Activated CD8-positive, alpha-beta T cell treated with anti-CD3 and anti-CD28 coated beads for 36 hours (primary cell): ENCODE measurements at regions not wholly inside any gene's neighbourhood (a gene's known extent, or its start where the extent isn't known, plus 50 kb on each side); places are given as distances from the start of the nearest gene placed in this dataset.

ENCODE experiments used
- ATAC-seq: fragments of 200-7000 bp; cut with Tn5 transposase; one replicate; pipeline ENCODE4 v1.10.0; 2021; ENCODE audit warnings: mild to moderate bottlenecking, moderate library complexity
- CTCF ChIA-PET: fragments of 350-600 bp; sonication (Branson Sonifier 250); formaldehyde crosslinking; loops from one replicate; lab custom pipeline; 2021; ENCODE audit warnings: antibody characterized with exemption; lab: Charles Lee
- POLR2A ChIA-PET: fragments of 350-600 bp; sonication (Branson Sonifier 250); formaldehyde crosslinking; loops from one replicate; lab custom pipeline; 2021; ENCODE audit warnings: antibody characterized with exemption; lab: Charles Lee
- DNase-seq: peaks from one replicate; pipeline ENCODE4 v3.0.0-alpha.2; 2020
- H3K27ac Mint-ChIP-seq: one replicate; pipeline ENCODE4 v1.8.0; 2021; ENCODE audit warnings: mild to moderate bottlenecking, mixed read lengths
- H3K27me3 Mint-ChIP-seq: one replicate; pipeline ENCODE4 v1.8.0; 2021; ENCODE audit warnings: mixed read lengths
- H3K36me3 Mint-ChIP-seq: one replicate; pipeline ENCODE4 v1.8.0; 2021; ENCODE audit warnings: low read depth, mixed read lengths
- H3K4me1 Mint-ChIP-seq: one replicate; pipeline ENCODE4 v1.8.0; 2021; ENCODE audit warnings: low read depth, mixed read lengths
- H3K4me3 Mint-ChIP-seq: one replicate; pipeline ENCODE4 v1.8.0; 2021; ENCODE audit warnings: mild to moderate bottlenecking, moderate library complexity, mixed read lengths
- H3K9me3 Mint-ChIP-seq: one replicate; pipeline ENCODE4 v1.8.0; 2021; ENCODE audit warnings: mixed read lengths
- intact Hi-C: fragments of 100-400 bp; cut with micrococcal nuclease; formaldehyde crosslinking; loops from one replicate; pipeline ENCODE4 v1.10.0; 2022
- TF ChIP-seq, protein P1 (sequence below): fragments of 200-600 bp; IDR thresholded peaks from one replicate; pipeline ENCODE4 v1.8.0; 2022; ENCODE audit warnings: antibody characterized with exemption, mild to moderate bottlenecking

DNA sequence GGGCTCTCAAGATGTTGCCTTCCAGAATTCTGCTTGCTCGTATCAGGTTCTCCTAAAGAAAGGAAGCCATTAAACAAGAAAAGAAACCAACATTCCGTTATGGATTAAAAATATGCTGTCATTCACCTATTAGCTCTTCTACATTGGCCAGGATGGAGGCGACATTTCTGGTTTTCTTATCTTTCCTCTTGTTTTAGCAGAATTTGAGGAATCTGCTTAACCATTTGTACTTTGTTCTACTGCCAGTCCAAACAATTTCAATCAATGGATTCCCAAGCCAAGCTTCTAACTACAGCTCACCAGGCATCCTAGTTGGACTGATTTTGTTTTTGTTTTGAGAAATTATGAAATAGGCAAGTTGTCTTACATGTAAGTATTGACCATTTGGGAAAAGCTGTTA is 164.6 kb upstream of the TSC22D2 start:
- Mint-ChIP-seq H3K4me1 (no peaks in the 10 kb centered on the region), H3K27me3 (peaks cover 15% of the 10 kb centered on the region), H3K9me3 (no peaks in the 10 kb centered on the region), H3K36me3 (no peaks in the 10 kb centered on the region), H3K27ac (no peak overlapping the region), H3K4me3 (no peak overlapping the region)
- DNase-seq (no peak), ATAC-seq (no peak)
- POLR2A ChIA-PET: no interaction called here
- TF ChIP-seq, protein P1, sequence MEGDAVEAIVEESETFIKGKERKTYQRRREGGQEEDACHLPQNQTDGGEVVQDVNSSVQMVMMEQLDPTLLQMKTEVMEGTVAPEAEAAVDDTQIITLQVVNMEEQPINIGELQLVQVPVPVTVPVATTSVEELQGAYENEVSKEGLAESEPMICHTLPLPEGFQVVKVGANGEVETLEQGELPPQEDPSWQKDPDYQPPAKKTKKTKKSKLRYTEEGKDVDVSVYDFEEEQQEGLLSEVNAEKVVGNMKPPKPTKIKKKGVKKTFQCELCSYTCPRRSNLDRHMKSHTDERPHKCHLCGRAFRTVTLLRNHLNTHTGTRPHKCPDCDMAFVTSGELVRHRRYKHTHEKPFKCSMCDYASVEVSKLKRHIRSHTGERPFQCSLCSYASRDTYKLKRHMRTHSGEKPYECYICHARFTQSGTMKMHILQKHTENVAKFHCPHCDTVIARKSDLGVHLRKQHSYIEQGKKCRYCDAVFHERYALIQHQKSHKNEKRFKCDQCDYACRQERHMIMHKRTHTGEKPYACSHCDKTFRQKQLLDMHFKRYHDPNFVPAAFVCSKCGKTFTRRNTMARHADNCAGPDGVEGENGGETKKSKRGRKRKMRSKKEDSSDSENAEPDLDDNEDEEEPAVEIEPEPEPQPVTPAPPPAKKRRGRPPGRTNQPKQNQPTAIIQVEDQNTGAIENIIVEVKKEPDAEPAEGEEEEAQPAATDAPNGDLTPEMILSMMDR: no peak
- intact Hi-C loops: no loop called here
- CTCF ChIA-PET: no interaction called here

DNA sequence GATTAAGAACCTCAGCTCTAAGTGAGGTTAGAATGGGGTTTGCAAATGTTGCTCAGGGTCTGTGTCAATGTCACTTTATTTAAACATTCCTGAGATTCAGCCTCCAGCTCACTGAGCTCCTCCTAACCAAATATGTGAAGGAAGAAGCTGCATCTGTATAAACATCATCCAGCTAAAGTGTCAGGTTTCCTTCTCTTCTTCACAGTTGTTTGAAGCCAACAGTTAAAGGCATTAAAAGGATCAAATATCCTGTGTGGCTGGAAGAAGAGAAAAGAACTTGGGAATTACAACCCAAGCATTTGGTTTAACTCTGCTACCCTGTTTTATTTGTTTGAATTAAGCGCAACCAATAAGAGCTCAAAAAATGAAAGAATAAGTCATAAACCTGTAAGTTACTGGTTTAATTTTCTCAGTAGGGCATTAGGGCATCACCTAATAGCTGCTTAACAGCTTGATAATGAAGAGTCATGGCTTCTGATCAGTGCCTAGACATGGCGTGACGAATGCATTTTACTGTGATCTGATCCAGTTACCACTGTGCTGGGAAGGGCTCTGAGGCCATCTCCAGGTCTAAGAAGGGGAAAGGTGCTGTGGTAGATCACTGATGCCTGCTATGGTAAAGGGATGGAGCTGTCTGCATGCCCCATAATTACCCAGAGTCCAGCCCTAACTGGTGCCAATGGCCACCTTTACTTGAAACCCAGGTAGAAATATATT is 165.7 kb upstream of the TSC22D2 start:
- POLR2A ChIA-PET: no interaction called here
- Mint-ChIP-seq H3K27ac (no peak overlapping the region), H3K4me1 (no peaks in the 10 kb centered on the region), H3K27me3 (peaks cover 14% of the 10 kb centered on the region), H3K4me3 (no peak overlapping the region), H3K9me3 (no peaks in the 10 kb centered on the region), H3K36me3 (no peaks in the 10 kb centered on the region)
- TF ChIP-seq, protein P1: no peak
- DNase-seq: no peak
- CTCF ChIA-PET: interaction anchor here (1.1 to 1.8 kb wide), 3 partner anchors 34 to 253 kb away, joined by 3 to 4 read pairs (median 4); no protein-coding TSS in a partner anchor
- no peak for ATAC-seq
- intact Hi-C loops: no loop called here

DNA sequence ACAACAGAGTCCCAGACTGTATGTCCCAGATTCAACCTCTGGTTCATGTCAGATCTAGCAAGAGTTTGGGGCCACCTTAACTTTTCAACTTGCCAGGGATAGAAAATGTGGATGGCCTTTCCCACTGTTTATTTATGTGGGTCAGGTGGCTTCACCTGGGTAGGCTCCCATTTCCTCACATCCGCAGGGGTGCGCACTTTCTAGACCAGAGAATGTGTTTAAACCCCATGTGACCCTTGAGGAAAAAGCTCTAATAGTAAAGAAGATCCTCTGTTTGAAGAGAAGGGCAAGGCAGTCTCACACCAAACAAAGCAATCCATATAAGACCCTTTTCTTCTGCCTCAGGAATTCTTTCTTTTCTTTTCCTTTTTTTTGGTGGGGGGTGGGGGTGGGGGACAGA is 167.2 kb upstream of the TSC22D2 start:
- intact Hi-C loops: no loop called here
- CTCF ChIA-PET: interaction anchor here (0.7 to 1.8 kb wide), 2 partner anchors 56 to 685 kb away, joined by 4 read pairs; no protein-coding TSS in a partner anchor
- Mint-ChIP-seq H3K36me3 (no peaks in the 10 kb centered on the region), H3K4me1 (no peaks in the 10 kb centered on the region), H3K27ac (no peak overlapping the region), H3K27me3 (peaks cover 10% of the 10 kb centered on the region), H3K9me3 (no peaks in the 10 kb centered on the region), H3K4me3 (no peak overlapping the region)
- TF ChIP-seq, protein P1: no peak
- ATAC-seq (no peak), DNase-seq (no peak)
- POLR2A ChIA-PET: interaction anchor here (0.6 kb wide), 1 partner anchor 211 kb away, joined by 3 read pairs; no protein-coding TSS in a partner anchor

DNA sequence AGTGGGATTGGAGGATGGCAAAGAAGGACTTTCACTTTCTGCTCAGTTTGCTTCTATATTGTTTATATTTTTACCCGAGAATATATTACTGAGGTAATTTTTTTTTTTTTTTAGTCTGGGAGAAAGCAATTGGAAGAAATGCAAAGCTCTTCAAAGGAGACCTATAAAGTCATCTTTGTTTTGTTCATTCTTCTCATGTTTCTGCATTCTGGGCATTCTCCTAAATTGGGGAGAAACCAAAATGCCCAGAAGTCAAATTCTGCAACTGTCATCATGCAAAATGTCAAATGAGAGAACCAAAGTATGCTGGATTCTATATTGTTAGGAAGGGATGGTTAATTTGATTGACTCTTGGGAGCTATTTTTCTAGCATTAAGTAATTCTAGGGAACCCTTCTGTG is 168.3 kb upstream of the TSC22D2 start:
- H3K36me3 Mint-ChIP-seq: no peaks in the 10 kb centered on the region
- TF ChIP-seq, protein P1: no peak

GRCh38 chr3:150238995-150239619 is 169.0 kb upstream of the TSC22D2 start:
- CTCF ChIA-PET: interaction anchor here (0.8 to 1.1 kb wide), 3 partner anchors 15 to 256 kb away, joined by 3 to 4 read pairs (median 4); no protein-coding TSS in a partner anchor
- H3K36me3 Mint-ChIP-seq: no peaks in the 10 kb centered on the region

More for the DNA sequence above, 168.3 kb upstream of the TSC22D2 start:
- intact Hi-C loops: no loop called here
- peaks cover 7% of the 10 kb centered on the region for H3K27me3 Mint-ChIP-seq
- POLR2A ChIA-PET: no interaction called here
- ATAC-seq (no peak), DNase-seq (no peak)
- CTCF ChIA-PET: interaction anchor here (0.8 to 1.1 kb wide), 3 partner anchors 15 to 255 kb away, joined by 3 to 4 read pairs (median 4); no protein-coding TSS in a partner anchor
- H3K27ac Mint-ChIP-seq: no peak overlapping the region
- H3K4me3 Mint-ChIP-seq: no peak overlapping the region
- no peaks in the 10 kb centered on the region for H3K4me1 Mint-ChIP-seq
- H3K9me3 Mint-ChIP-seq: no peaks in the 10 kb centered on the region

More at GRCh38 chr3:150238995-150239619, 169.0 kb upstream of the TSC22D2 start:
- Mint-ChIP-seq H3K9me3 (no peaks in the 10 kb centered on the region), H3K4me3 (no peak overlapping the region), H3K27ac (no peak overlapping the region), H3K4me1 (no peaks in the 10 kb centered on the region), H3K27me3 (peaks cover 4% of the 10 kb centered on the region)
- POLR2A ChIA-PET: no interaction called here
- DNase-seq: no peak
- no peak for ATAC-seq
- intact Hi-C loops: no loop called here
- TF ChIP-seq, protein P1: no peak
